ENCODE measurements at regions not wholly inside any gene's neighbourhood (a gene's known extent, or its start where the extent isn't known, plus 50 kb on each side); places are given as distances from the start of the nearest gene placed in this dataset.

- TF ChIP-seq CTCF (IDR thresholded peaks at IDR 0.05) (no peak), POLR2A (IDR thresholded peaks at IDR 0.05) (no peak)
Measured at GRCh38 chr3:188090620-188091309, 63.2 kb upstream of the LPP start.

Measured in lower leg skin (tissue), 3 donors.